Kidney (tissue), 13 donors: ENCODE measurements at regions not wholly inside any gene's neighbourhood (a gene's known extent, or its start where the extent isn't known, plus 50 kb on each side); places are given as distances from the start of the nearest gene placed in this dataset.

Experiments used
- DNase-seq, 5 donors: peaks; one replicate each; pipeline ENCODE4 v3.0.0-alpha.2; 2013 to 2020
- FAIRE-seq: peaks from 2 replicates; lab custom pipeline; 2012; peaks lifted over from hg19 to GRCh38; lab: Jason Lieb, UNC
- H3K27ac ChIP-seq, 2 donors: one replicate each; pipeline ENCODE4 v1.7.0; 2013; ENCODE audit warnings: low read depth in 2 of 2, low read length in 2 of 2, inconsistent platforms in 1 of 2
- H3K27me3 ChIP-seq: one replicate; pipeline ENCODE4 v1.7.1; 2013; ENCODE audit warnings: low read length, inconsistent platforms; ENCODE audit not compliant: control insufficient read depth, insufficient read depth
- H3K36me3 ChIP-seq, 3 donors: one replicate each; pipeline versions ENCODE4 v1.7.0 to v1.7.1; 2013; ENCODE audit warnings: low read length in 3 of 3, control low read depth in 1 of 3, inconsistent platforms in 1 of 3; ENCODE audit not compliant: insufficient read depth in 3 of 3, control insufficient read depth in 2 of 3
- H3K4me1 ChIP-seq, 3 donors: one replicate each; pipeline versions ENCODE4 v1.7.0 to v1.7.1; 2013; ENCODE audit warnings: low read length in 3 of 3, inconsistent platforms in 1 of 3, low read depth in 1 of 3; ENCODE audit not compliant: control insufficient read depth in 2 of 3, insufficient read depth in 2 of 3
- H3K4me3 ChIP-seq, 3 donors: one replicate each; pipeline versions ENCODE4 v1.7.0 to v1.8.1; 2013; ENCODE audit warnings: low read length in 3 of 3, control low read depth in 1 of 3, inconsistent platforms in 1 of 3
- H3K9ac ChIP-seq, 3 donors: one replicate each; pipeline versions ENCODE4 v1.7.0 to v1.7.1; 2013; ENCODE audit warnings: low read length in 3 of 3, control low read depth in 1 of 3, inconsistent platforms in 1 of 3
- H3K9me3 ChIP-seq, 3 donors: one replicate each; pipeline versions ENCODE4 v1.7.0 to v1.7.1; 2013; ENCODE audit warnings: low read length in 3 of 3, control low read depth in 1 of 3, inconsistent platforms in 1 of 3; ENCODE audit not compliant: control insufficient read depth in 2 of 3, insufficient read depth in 1 of 3
- CTCF ChIP-seq: IDR thresholded peaks from 3 replicates; pipeline ENCODE4 v1.5.1; 2012; ENCODE audit warnings: mild to moderate bottlenecking, moderate library complexity, borderline replicate concordance; ENCODE audit not compliant: insufficient read depth; ENCODE audit errors: extremely low read depth
- intact Hi-C: fragments of 100-400 bp; cut with DNase I; formaldehyde crosslinking; loops from one replicate; pipeline ENCODE4 v1.11.1; 2022
- donor health status: control.
- donor health status: control.
- donor health status: control.
- donor health status: control.
- donor health status: control.
- donor health status: DM: yes; HTN: yes; CAD: no.
- donor health status: Normal renal cell carcinoma (clear cell type).

GRCh38 chrX:45614853-45615252 is 414.2 kb upstream of the DIPK2B start:
- DNase-seq (no peak), FAIRE-seq (no peak)
- H3K9ac ChIP-seq = no peak overlapping the region
- intact Hi-C loops = no loop called here
- no peak overlapping the region for H3K27ac ChIP-seq
- no peak overlapping the region for H3K4me3 ChIP-seq
- no peak for TF ChIP-seq CTCF
- H3K9me3 ChIP-seq = no peaks in the 10 kb centered on the region
- H3K4me1 ChIP-seq = no peaks in the 10 kb centered on the region
- no peaks in the 10 kb centered on the region for H3K36me3 ChIP-seq
- H3K27me3 ChIP-seq = no peaks in the 10 kb centered on the region

- no peak for FAIRE-seq
- Histone ChIP-seq H3K9ac (no peak overlapping the region), H3K27me3 (no peaks in the 10 kb centered on the region), H3K27ac (no peak overlapping the region), H3K36me3 (no peaks in the 10 kb centered on the region), H3K4me1 (no peaks in the 10 kb centered on the region), H3K4me3 (no peak overlapping the region), H3K9me3 (no peaks in the 10 kb centered on the region)
- no peak for TF ChIP-seq CTCF
- peak in 1 of 5 donors; percentile 11 for DNase-seq
- intact Hi-C loops = no loop called here
These were observed 401.5 kb upstream of the DIPK2B start for GRCh38 chrX:45602151-45602550.

GRCh38 chrX:45601052-45601451 is 400.4 kb upstream of the DIPK2B start:
- Histone ChIP-seq H3K27me3 (no peaks in the 10 kb centered on the region), H3K36me3 (no peaks in the 10 kb centered on the region), H3K9ac (no peak overlapping the region), H3K4me3 (no peak overlapping the region), H3K4me1 (no peaks in the 10 kb centered on the region), H3K9me3 (no peaks in the 10 kb centered on the region), H3K27ac (no peak overlapping the region)
- FAIRE-seq (no peak), DNase-seq (no peak)
- TF ChIP-seq CTCF = no peak
- intact Hi-C loops = no loop called here

- no peak for TF ChIP-seq CTCF
- intact Hi-C loops = no loop called here
- no peaks in the 10 kb centered on the region for H3K9me3 ChIP-seq
- no peak overlapping the region for H3K4me3 ChIP-seq
- H3K36me3 ChIP-seq = no peaks in the 10 kb centered on the region
- no peaks in the 10 kb centered on the region for H3K4me1 ChIP-seq
- no peak overlapping the region for H3K9ac ChIP-seq
- DNase-seq = no peak
- FAIRE-seq = no peak
- no peaks in the 10 kb centered on the region for H3K27me3 ChIP-seq
- H3K27ac ChIP-seq = no peak overlapping the region
These were observed 398.2 kb upstream of the DIPK2B start for GRCh38 chrX:45598861-45599260.
